AML-193 (cell line): ENCODE measurements at regions not wholly inside any gene's neighbourhood (a gene's known extent, or its start where the extent isn't known, plus 50 kb on each side); places are given as distances from the start of the nearest gene placed in this dataset.

ENCODE experiments used
- DNase-seq, 2 experiments: peaks; one replicate each; lab custom pipeline; 2025; lab: John Stamatoyannopoulos, UW

DNA sequence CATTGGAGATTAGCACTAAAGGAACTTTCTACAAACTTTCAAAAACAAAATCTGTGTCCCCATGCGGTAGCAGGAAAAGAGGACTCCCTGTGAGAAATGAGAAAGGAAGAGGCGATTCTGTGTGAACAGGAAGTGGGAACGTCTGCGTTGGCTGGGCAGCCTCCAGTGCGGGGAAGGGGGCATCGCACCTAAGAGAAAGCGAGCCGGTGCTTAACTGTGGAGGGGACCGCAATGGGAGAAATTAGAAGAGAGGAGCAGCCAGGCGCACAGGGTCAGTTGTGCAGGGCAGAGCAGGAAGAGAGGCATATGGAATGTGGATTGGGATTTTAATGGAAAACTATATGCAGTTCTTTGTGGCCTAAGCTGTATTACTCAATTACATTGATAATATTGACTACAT lies 77.4 kb upstream of the DOCK9 start:
- DNase-seq, result no peak

GRCh38 chr13:99055735-99056134 lies 77.9 kb upstream of the DOCK9 start:
- no peak for DNase-seq

GRCh38 chr13:99056381-99057014 lies 78.6 kb upstream of the DOCK9 start:
- no peak for DNase-seq

GRCh38 chr13:99057310-99057975 lies 79.6 kb upstream of the DOCK9 start:
- no peak for DNase-seq

GRCh38 chr13:99058527-99059495 lies 80.9 kb upstream of the DOCK9 start:
- no peak for DNase-seq

- DNase-seq, result no peak
These were observed 81.7 kb upstream of the DOCK9 start for GRCh38 chr13:99059498-99060075.

GRCh38 chr13:99061411-99061810 lies 83.5 kb upstream of the DOCK9 start:
- DNase-seq, result no peak

DNA sequence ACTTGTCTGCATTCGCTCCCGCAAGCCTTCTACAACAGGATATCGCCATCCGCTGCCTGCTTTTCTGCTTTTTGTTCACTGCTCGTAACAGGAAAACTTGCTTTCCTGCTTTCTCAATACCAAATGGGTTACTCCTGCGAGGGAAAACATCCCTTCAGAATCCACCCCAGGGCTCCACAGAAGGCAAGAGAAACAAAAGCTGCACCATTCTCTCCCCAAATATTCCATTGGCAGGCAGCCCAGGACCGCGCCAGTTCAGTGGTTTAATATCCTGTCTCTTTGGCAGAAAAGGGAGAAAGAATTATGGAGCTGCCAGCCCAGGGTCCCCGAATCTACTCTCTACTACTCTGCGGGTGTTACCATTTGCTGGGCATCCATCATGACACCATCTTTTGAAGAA lies 84.7 kb upstream of the DOCK9 start:
- no peak for DNase-seq

DNA sequence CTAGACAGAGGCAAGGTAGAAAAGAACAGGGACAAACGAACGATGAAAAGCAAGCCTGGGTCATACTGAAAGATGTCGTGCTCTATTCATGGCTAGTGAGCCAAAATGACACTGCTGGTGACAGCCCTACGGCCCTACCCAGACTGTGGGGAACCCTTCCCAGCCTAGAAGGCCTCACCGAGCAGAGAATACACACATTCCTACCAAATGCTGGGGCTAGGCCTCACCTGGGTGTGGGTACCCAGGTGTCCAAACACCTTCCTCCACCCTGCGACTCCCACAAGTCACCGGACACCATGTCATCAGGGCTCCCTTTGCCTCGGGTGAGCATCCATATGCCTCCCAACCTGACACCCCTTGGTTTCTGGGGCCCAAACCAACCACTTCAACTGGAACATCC lies 85.3 kb upstream of the DOCK9 start:
- no peak for DNase-seq

DNA sequence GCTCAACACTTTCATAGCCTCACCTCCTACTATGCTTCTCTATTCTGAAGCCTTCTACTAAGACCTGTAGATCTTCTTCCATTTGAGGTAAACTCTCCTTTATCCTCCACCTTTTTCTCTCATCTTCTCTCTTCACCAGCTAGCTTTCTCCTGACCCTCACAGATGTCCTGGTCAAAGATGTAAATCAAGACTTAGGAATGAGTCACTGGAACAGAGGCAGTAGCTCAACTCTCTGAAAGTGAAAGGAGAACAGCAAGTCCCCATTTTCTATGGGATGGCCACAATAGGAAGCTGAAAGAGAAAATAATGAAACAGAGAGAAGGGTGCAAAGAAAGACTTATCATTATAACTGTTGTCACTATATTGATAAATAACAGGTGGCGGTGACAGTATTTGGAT lies 86.1 kb upstream of the DOCK9 start:
- no peak for DNase-seq

GRCh38 chr13:99064624-99065234 lies 86.9 kb upstream of the DOCK9 start:
- DNase-seq, result no peak

GRCh38 chr13:99065235-99066015 lies 87.6 kb upstream of the DOCK9 start:
- DNase-seq, result no peak

GRCh38 chr13:99066219-99066618 lies 88.4 kb upstream of the DOCK9 start:
- DNase-seq, result no peak

DNA sequence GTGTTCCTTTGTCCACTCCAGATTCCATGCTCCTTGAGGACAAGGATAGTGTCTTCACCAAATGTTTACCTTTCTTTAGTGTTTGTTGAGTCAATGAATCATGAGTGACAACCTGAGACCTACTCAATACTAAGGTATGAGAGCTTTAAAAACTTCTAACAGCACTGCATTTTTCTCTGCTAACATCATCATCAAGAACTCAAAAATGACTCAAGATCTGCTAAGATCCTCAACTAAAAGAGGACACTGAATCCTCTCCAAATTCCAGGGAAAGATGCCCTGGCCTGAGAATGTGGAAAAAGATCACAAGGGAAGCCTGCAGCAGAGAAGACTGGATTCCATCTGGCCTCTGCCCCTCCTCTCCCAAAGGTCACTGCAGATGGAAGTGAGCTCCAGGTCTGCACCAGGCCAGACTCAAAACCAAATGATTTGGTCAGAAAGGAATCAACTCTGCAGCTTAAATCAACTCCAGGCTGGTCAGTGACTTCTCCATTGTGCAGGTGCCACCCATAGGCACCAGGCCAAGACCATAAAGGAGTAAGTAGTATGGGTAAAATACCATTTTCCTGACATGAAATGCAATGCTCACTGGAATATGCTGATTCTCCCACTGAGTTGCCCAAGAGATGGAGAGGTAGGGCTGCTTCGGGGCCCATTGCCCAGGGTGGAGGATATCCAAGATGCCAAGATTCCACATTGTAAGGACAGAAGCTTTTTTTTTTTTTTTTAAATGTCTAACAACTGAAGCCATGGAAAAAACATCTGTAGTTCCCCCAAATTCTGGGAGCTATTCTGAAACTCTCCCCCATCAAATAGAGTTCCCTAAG lies 89.5 kb upstream of the DOCK9 start:
- no peak for DNase-seq

DNA sequence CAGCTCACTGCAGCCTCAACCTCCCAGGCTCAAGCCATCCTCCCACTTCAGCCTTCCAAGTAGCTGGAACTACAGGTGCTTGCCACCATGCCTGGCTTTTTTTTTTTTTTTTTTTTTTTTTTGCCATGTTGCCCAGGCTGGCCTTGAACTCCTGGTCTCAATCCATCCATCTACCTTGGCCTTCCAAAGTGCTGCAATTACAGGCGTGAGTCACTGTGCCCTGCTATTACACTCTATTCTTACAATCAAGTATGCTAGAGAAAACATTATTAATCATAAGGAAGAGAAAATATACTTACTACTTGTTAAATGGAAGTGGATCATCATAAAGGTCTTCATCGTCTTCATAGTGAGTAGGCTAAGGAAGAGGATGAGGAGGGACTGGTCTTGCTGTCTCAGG lies 93.3 kb upstream of the DOCK9 start:
- no peak for DNase-seq

DNA sequence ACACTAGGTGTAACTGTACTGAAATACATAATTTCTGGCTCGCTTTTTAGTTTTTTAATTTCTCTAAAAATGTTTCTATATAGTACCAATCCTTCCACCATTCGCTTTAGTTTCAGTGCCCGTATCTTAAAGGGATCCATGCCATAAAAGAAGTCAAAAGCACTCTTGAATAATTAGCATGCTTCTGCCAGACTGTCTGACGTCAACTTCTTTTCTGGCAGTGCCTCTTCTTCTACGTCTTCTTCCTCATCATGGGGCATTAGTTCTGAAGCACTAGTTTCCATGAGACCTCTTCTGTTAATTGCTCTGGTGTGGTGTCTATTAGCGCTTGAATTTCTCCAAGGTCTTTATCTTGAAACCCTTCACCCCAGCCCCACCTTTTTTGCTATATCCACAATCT lies 93.8 kb upstream of the DOCK9 start:
- DNase-seq, result no peak

- DNase-seq, result no peak
These were observed 94.5 kb upstream of the DOCK9 start for GRCh38 chr13:99072356-99072755.

GRCh38 chr13:99072941-99073340 lies 95.1 kb upstream of the DOCK9 start:
- no peak for DNase-seq

DNA sequence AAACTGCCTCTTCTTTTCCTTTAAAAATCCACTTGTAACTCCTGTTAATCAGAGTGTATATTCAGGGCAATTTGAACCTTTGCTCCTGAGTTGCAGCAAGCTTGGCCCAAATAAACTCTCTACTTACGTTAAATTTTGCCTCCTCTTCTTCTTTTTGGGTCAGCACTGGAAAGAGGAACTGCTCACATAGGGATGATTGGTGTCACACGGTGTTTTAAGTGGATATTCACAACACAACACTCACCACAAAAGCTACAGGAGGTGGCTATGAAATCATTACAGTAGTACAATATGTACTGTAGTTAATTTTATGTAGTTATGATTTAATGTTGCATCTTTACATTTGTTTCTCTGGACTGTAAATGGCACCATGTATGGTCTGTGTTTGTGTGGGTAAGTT lies 96.8 kb upstream of the DOCK9 start:
- DNase-seq, result no peak
